Activated CD8-positive, alpha-beta memory T cell treated with anti-CD3 and anti-CD28 coated beads, Interleukin-2, amount 50 U/mL, for 48 hours (primary cell): ENCODE measurements at regions not wholly inside any gene's neighbourhood (a gene's known extent, or its start where the extent isn't known, plus 50 kb on each side); places are given as distances from the start of the nearest gene placed in this dataset.
A peak's percentile ranks its signal among the peaks of the same experiment; 100 is the strongest.

ENCODE experiments used
- DNase-seq: peaks from one replicate; pipeline ENCODE4 v3.0.0-alpha.2; 2020

- DNase-seq, result no peak
Observed at GRCh38 chr1:93815366-93816110, 63.5 kb downstream of the DNTTIP2 start.

GRCh38 chr1:93814795-93815340 is 64.1 kb downstream of the DNTTIP2 start:
- no peak for DNase-seq

- peak; percentile 54 for DNase-seq
Observed at GRCh38 chr1:93814059-93814794, 64.8 kb downstream of the DNTTIP2 start.

- no peak for DNase-seq
Observed at GRCh38 chr1:93813076-93813475, 65.9 kb downstream of the DNTTIP2 start.

GRCh38 chr1:93811326-93812065 is 67.5 kb downstream of the DNTTIP2 start:
- no peak for DNase-seq

- DNase-seq, result no peak
Observed at GRCh38 chr1:93810316-93810715, 68.7 kb downstream of the DNTTIP2 start.

- no peak for DNase-seq
Observed at GRCh38 chr1:93808871-93809270, 70.1 kb downstream of the DNTTIP2 start.

- no peak for DNase-seq
Observed at GRCh38 chr1:93807311-93807930, 71.6 kb downstream of the DNTTIP2 start.

GRCh38 chr1:93805027-93805610 is 73.9 kb downstream of the DNTTIP2 start:
- DNase-seq, result no peak

GRCh38 chr1:93804412-93804811 is 74.6 kb downstream of the DNTTIP2 start:
- no peak for DNase-seq

GRCh38 chr1:93801471-93801870 is 77.5 kb downstream of the DNTTIP2 start:
- DNase-seq, result no peak

GRCh38 chr1:93800856-93801255 is 78.2 kb downstream of the DNTTIP2 start:
- DNase-seq, result no peak

GRCh38 chr1:93798291-93798690 is 80.7 kb downstream of the DNTTIP2 start:
- no peak for DNase-seq

- DNase-seq, result no peak
Observed at GRCh38 chr1:93784538-93784937, 94.5 kb downstream of the DNTTIP2 start.

- DNase-seq, result no peak
Observed at GRCh38 chr1:93783876-93784275, 95.1 kb downstream of the DNTTIP2 start.

- no peak for DNase-seq
Observed at GRCh38 chr1:93779540-93780165, 98.0 kb upstream of the BCAR3 start.

- no peak for DNase-seq
Observed at GRCh38 chr1:93778457-93778856, 96.8 kb upstream of the BCAR3 start.

- no peak for DNase-seq
Observed at GRCh38 chr1:93777255-93777654, 95.6 kb upstream of the BCAR3 start.

GRCh38 chr1:93776728-93777127 is 95.1 kb upstream of the BCAR3 start:
- no peak for DNase-seq

GRCh38 chr1:93775224-93775623 is 93.6 kb upstream of the BCAR3 start:
- DNase-seq, result no peak

GRCh38 chr1:93774707-93775106 is 93.1 kb upstream of the BCAR3 start:
- DNase-seq, result no peak
